IMR-90 (cell line): ENCODE measurements at regions not wholly inside any gene's neighbourhood (a gene's known extent, or its start where the extent isn't known, plus 50 kb on each side); places are given as distances from the start of the nearest gene placed in this dataset.

ENCODE experiments used
- ATAC-seq: fragments of 200-7000 bp; cut with Tn5 transposase; 2 replicates; pipeline ENCODE4 v1.9.1; 2020; ENCODE audit warnings: low read depth, mild to moderate bottlenecking, moderate library complexity
- BruUV-seq: library from RNA; stranded (reverse); fragments of 400-500 nt; replicated peaks from 2 replicates; lab custom pipeline; 2021; lab: Mats Ljungman, UMichigan
- CTCF ChIA-PET: fragments of 300-600 bp; formaldehyde crosslinking; extraction: SDS; loops from one replicate; lab custom pipeline; 2021; ENCODE audit warnings: antibody characterized with exemption; lab: Yijun Ruan, JAX
- POLR2A ChIA-PET: fragments of 300-600 bp; sonication (Branson Sonifier 250); formaldehyde crosslinking; loops from one replicate; lab custom pipeline; 2022; ENCODE audit warnings: antibody characterized with exemption; ENCODE audit not compliant: unreplicated experiment; lab: Charles Lee
- DNase-seq: peaks from one replicate; pipeline ENCODE4 v3.0.0; 2013
- H2AFZ ChIP-seq: replicated peaks from 2 replicates; pipeline ENCODE3; 2013; ENCODE audit warnings: low read length, mild to moderate bottlenecking; ENCODE audit not compliant: poor library complexity
- H2AK5ac ChIP-seq: 2 replicates; pipeline ENCODE4 v1.6.1; 2013; ENCODE audit warnings: low read depth, low read length, inconsistent platforms
- H2AK9ac ChIP-seq: replicated peaks from 2 replicates; pipeline ENCODE3; 2013; ENCODE audit warnings: mild to moderate bottlenecking, low read depth, low read length, moderate library complexity; ENCODE audit not compliant: poor library complexity
- H2BK120ac ChIP-seq: 2 replicates; pipeline ENCODE4 v1.6.1; 2013; ENCODE audit warnings: low read depth, low read length, inconsistent platforms
- H2BK15ac ChIP-seq: 3 replicates; pipeline ENCODE4 v1.6.1; 2013; ENCODE audit warnings: low read depth, low read length, inconsistent platforms
- H2BK20ac ChIP-seq: 2 replicates; pipeline ENCODE4 v1.6.1; 2013; ENCODE audit warnings: low read depth, mild to moderate bottlenecking, inconsistent platforms, low read length, moderate library complexity
- H2BK5ac ChIP-seq: 2 replicates; pipeline ENCODE4 v1.6.1; 2013; ENCODE audit warnings: mild to moderate bottlenecking, low read depth, low read length, inconsistent platforms; ENCODE audit not compliant: poor library complexity, severe bottlenecking
- H3K14ac ChIP-seq: replicated peaks from 2 replicates; pipeline ENCODE4 v1.6.1; 2013; ENCODE audit warnings: low read depth, low read length, inconsistent platforms
- H3K18ac ChIP-seq: 2 replicates; pipeline ENCODE4 v1.6.1; 2013; ENCODE audit warnings: low read depth, low read length, control low read depth
- H3K23ac ChIP-seq: 2 replicates; pipeline ENCODE4 v1.6.1; 2013; ENCODE audit warnings: low read depth, low read length, inconsistent platforms
- H3K27ac ChIP-seq: 2 replicates; pipeline ENCODE4 v1.5.1; 2013; ENCODE audit warnings: mild to moderate bottlenecking, control low read depth, low read length; ENCODE audit not compliant: insufficient read depth
- H3K27me3 ChIP-seq: 2 replicates; pipeline ENCODE4 v1.6.1; 2013; ENCODE audit warnings: low read length; ENCODE audit not compliant: control insufficient read depth, insufficient read depth
- H3K36me3 ChIP-seq: 2 replicates; pipeline ENCODE4 v1.6.1; 2013; ENCODE audit warnings: low read length, mixed read lengths; ENCODE audit not compliant: control insufficient read depth, insufficient read depth
- H3K4ac ChIP-seq: 2 replicates; pipeline ENCODE4 v1.6.1; 2013; ENCODE audit warnings: low read depth, low read length, inconsistent platforms
- H3K4me1 ChIP-seq: 2 replicates; pipeline ENCODE4 v1.6.1; 2013; ENCODE audit warnings: low read length, mixed read lengths; ENCODE audit not compliant: control insufficient read depth, insufficient read depth
- H3K4me2 ChIP-seq: 2 replicates; pipeline ENCODE4 v1.6.1; 2013; ENCODE audit warnings: low read depth, mild to moderate bottlenecking, control low read depth, low read length, moderate library complexity
- H3K4me3 ChIP-seq: 2 replicates; pipeline ENCODE4 v1.5.1; 2013; ENCODE audit warnings: low read depth, mild to moderate bottlenecking, control low read depth, low read length, moderate library complexity; ENCODE audit not compliant: insufficient read depth
- H3K56ac ChIP-seq: 2 replicates; pipeline ENCODE4 v1.6.1; 2013; ENCODE audit warnings: low read length, inconsistent platforms; ENCODE audit not compliant: insufficient read depth; ENCODE audit errors: extremely low read depth
- H3K79me1 ChIP-seq, 2 experiments: 2 replicates each; pipeline ENCODE4 v1.6.1; 2013; ENCODE audit warnings: low read length in 2 of 2, inconsistent platforms in 1 of 2, low read depth in 1 of 2
- H3K9ac ChIP-seq: 2 replicates; pipeline ENCODE4 v1.6.1; 2013; ENCODE audit warnings: low read depth, low read length, control low read depth
- H3K9me1 ChIP-seq: 2 replicates; pipeline ENCODE4 v1.6.1; 2013; ENCODE audit warnings: low read length, inconsistent platforms; ENCODE audit not compliant: insufficient read depth
- H3K9me3 ChIP-seq: 2 replicates; pipeline ENCODE4 v1.6.1; 2013; ENCODE audit warnings: low read length; ENCODE audit not compliant: control insufficient read depth, insufficient read depth
- H4K20me1 ChIP-seq: 2 replicates; pipeline ENCODE4 v1.6.1; 2013; ENCODE audit warnings: low read length, inconsistent platforms; ENCODE audit not compliant: insufficient read depth
- H4K5ac ChIP-seq: 2 replicates; pipeline ENCODE4 v1.6.1; 2013; ENCODE audit warnings: mild to moderate bottlenecking, low read depth, low read length, control low read depth
- H4K8ac ChIP-seq, 2 experiments: 2 replicates each; pipeline ENCODE4 v1.6.1; 2013; ENCODE audit warnings: low read depth in 2 of 2, low read length in 2 of 2, control low read depth in 1 of 2, inconsistent platforms in 1 of 2
- H4K91ac ChIP-seq: 2 replicates; pipeline ENCODE4 v1.6.1; 2013; ENCODE audit warnings: low read depth, low read length, inconsistent platforms; ENCODE audit not compliant: insufficient read depth
- BHLHE40 ChIP-seq: fragments of 150-350 bp; IDR thresholded peaks from 2 replicates; pipeline ENCODE4 v1.6.1; 2016; ENCODE audit warnings: mild to moderate bottlenecking, low read depth, low read length
- CEBPB ChIP-seq: IDR thresholded peaks from 2 replicates; pipeline ENCODE4 v1.6.1; 2012; ENCODE audit warnings: low read depth, low read length, improper control_type of control experiment
- MAZ ChIP-seq: IDR thresholded peaks from 2 replicates; pipeline ENCODE4 v1.6.1; 2012; ENCODE audit warnings: low read depth, mild to moderate bottlenecking, low read length, improper control_type of control experiment, moderate library complexity, borderline replicate concordance
- NFE2L2 ChIP-seq: fragments of 150-350 bp; IDR thresholded peaks from 2 replicates; pipeline ENCODE4 v1.6.1; 2016; ENCODE audit warnings: low read depth, mild to moderate bottlenecking, low read length
- RCOR1 ChIP-seq: IDR thresholded peaks from 2 replicates; pipeline ENCODE4 v1.6.1; 2012; ENCODE audit warnings: mild to moderate bottlenecking, low read length, improper control_type of control experiment; ENCODE audit not compliant: insufficient replicate concordance
- SMC3 ChIP-seq: fragments of 150-350 bp; IDR thresholded peaks from 2 replicates; pipeline ENCODE4 v1.6.1; 2016; ENCODE audit warnings: low read depth, mild to moderate bottlenecking, antibody characterized with exemption, low read length, moderate library complexity
- USF2 ChIP-seq: fragments of 150-350 bp; IDR thresholded peaks from 2 replicates; pipeline ENCODE4 v1.6.1; 2017; ENCODE audit warnings: mild to moderate bottlenecking, antibody characterized with exemption, low read length, low read depth
- WGBS, 2 experiments: methylation state at CpG; one replicate each; pipeline versions ENCODE4 v1.1.5 to v1.1.7; 2013; ENCODE audit warnings: missing lambda C conversion rate in 2 of 2; ENCODE audit not compliant: insufficient read length in 1 of 2; ENCODE audit errors: extremely low coverage in 2 of 2; 5-methylcytosine and 5-hydroxymethylcytosine counted together
- dilution Hi-C: fragments of 300-500 bp; cut with HindIII; formaldehyde crosslinking; loops from one replicate; pipeline ENCODE4 v1.14.3; 2018; ENCODE audit warnings: low sequenced_read_pairs; ENCODE audit not compliant: unreplicated experiment
- in situ Hi-C: fragments of 300-500 bp; cut with MboI; formaldehyde crosslinking; loops from 3 replicates; pipeline ENCODE4 v1.14.3; 2019; ENCODE audit warnings: low sequenced_read_pairs, inconsistent platforms, mixed read lengths
- intact Hi-C: fragments of 100-400 bp; cut with micrococcal nuclease; formaldehyde crosslinking; loops from 2 replicates; pipeline ENCODE4 v1.10.0; 2022

DNA sequence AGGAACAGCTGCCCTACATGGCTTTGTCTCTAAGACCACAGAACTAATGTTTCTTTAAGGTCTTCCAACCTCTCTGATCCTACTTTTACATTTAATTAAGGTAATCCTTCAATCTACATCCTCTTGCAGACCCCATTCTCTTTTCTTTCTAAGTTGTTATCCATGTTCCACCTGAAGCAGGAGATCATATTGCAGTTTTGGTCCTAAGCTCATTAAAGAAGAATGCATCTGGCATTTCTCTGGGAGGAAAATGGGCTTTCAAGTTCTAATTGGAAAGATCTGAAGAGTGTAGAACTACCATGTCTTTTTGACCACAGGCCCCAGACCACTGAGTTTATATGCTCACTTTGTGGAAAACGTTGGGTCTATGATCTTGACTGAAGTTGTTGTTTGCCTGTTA lies 111.2 kb downstream of the SEM1 start:
- H3K4me3 ChIP-seq = no peak overlapping the region
- DNase-seq = no peak
- no peak overlapping the region for H3K27ac ChIP-seq
- CTCF ChIA-PET = no interaction called here
- H4K20me1 ChIP-seq = no peaks in the 10 kb centered on the region
- in situ Hi-C loops = no loop called here
- POLR2A ChIA-PET = no interaction called here
- no peaks in the 10 kb centered on the region for H3K79me1 ChIP-seq
- dilution Hi-C loops = no loop called here
- no peak for ATAC-seq
- no peak overlapping the region for H4K5ac ChIP-seq
- H3K36me3 ChIP-seq = no peaks in the 10 kb centered on the region
- no peak overlapping the region for H4K8ac ChIP-seq
- no peak overlapping the region for H3K9ac ChIP-seq
- H2BK20ac ChIP-seq = no peak overlapping the region
- H3K4me2 ChIP-seq = no peak overlapping the region
- H2BK5ac ChIP-seq = no peak overlapping the region
- H2AK9ac ChIP-seq = no peak overlapping the region
- no peak overlapping the region for H3K4ac ChIP-seq
- no peaks in the 10 kb centered on the region for H3K4me1 ChIP-seq
- no peaks in the 10 kb centered on the region for H3K9me1 ChIP-seq
- no peak overlapping the region for H3K18ac ChIP-seq
- H3K9me3 ChIP-seq = no peaks in the 10 kb centered on the region
- no peak overlapping the region for H3K23ac ChIP-seq
- no CpG with 5 or more reads among the region's 1 CpG for WGBS, 2 experiments
- H2BK120ac ChIP-seq = no peak overlapping the region
- no peak overlapping the region for H4K91ac ChIP-seq
- H2AFZ ChIP-seq = no peak overlapping the region
- no peak overlapping the region for H2BK15ac ChIP-seq
- TF ChIP-seq MAZ = no peak
- TF ChIP-seq NFE2L2 = no peak
- no peak for TF ChIP-seq USF2
- no peak for TF ChIP-seq BHLHE40
- TF ChIP-seq RCOR1 = no peak
- no peak for TF ChIP-seq CEBPB
- no peak for TF ChIP-seq SMC3
- no peak overlapping the region for H3K14ac ChIP-seq
- no peaks in the 10 kb centered on the region for H3K27me3 ChIP-seq
- BruUV-seq = no TSS peak
- H3K56ac ChIP-seq = no peak overlapping the region
- no peak overlapping the region for H2AK5ac ChIP-seq
- intact Hi-C loops = no loop called here
